Endothelial cell of umbilical vein (primary cell): ENCODE measurements at regions not wholly inside any gene's neighbourhood (a gene's known extent, or its start where the extent isn't known, plus 50 kb on each side); places are given as distances from the start of the nearest gene placed in this dataset.

Experiments used
- BruUV-seq: library from RNA; stranded (reverse); fragments of 400-500 nt; replicated peaks from 2 replicates; lab custom pipeline; 2021; lab: Mats Ljungman, UMichigan
- CTCF ChIA-PET: fragments of 300-600, 350-600 bp; sonication (Branson Sonifier 250); formaldehyde crosslinking; loops from one replicate; lab custom pipeline; 2021; ENCODE audit warnings: antibody characterized with exemption, inconsistent platforms; lab: Charles Lee
- POLR2A ChIA-PET: fragments of 300-600, 350-600 bp; sonication (Branson Sonifier 250); formaldehyde crosslinking; loops from one replicate; lab custom pipeline; 2021; ENCODE audit warnings: antibody characterized with exemption, inconsistent platforms; lab: Charles Lee
- DNase-seq: peaks from one replicate; pipeline ENCODE4 v3.0.0-alpha.2; 2011; ENCODE audit warnings: low read depth, low spot score
- FAIRE-seq: peaks from 2 replicates; lab custom pipeline; 2011; peaks lifted over from hg19 to GRCh38; lab: Jason Lieb, UNC
- H2AFZ ChIP-seq: 2 replicates; pipeline ENCODE4 v1.6.0; 2012; ENCODE audit warnings: low read depth, low read length, control low read depth, inconsistent platforms
- H3K27ac ChIP-seq: 2 replicates; pipeline ENCODE4 v1.5.1; 2011; ENCODE audit warnings: low read depth, mild to moderate bottlenecking, control low read depth, low read length, moderate library complexity; ENCODE audit not compliant: insufficient read depth
- H3K27me3 ChIP-seq, 2 experiments: 2 replicates each; pipeline versions ENCODE4 v1.6.0 to v1.6.1; 2011; ENCODE audit warnings: low read length in 2 of 2, mixed read lengths in 1 of 2; ENCODE audit not compliant: control insufficient read depth in 2 of 2, insufficient read depth in 2 of 2
- H3K36me3 ChIP-seq, 2 experiments: 2 replicates in 1 of 2; 3 replicates in 1 of 2; pipeline ENCODE4 v1.5.1; 2011; ENCODE audit warnings: low read length in 2 of 2, mild to moderate bottlenecking in 1 of 2, moderate library complexity in 1 of 2; ENCODE audit not compliant: control insufficient read depth in 2 of 2, insufficient read depth in 2 of 2; ENCODE audit errors: extremely low read depth in 1 of 2
- H3K4me1 ChIP-seq: 3 replicates; pipeline ENCODE4 v1.5.1; 2011; ENCODE audit warnings: mild to moderate bottlenecking, low read length; ENCODE audit not compliant: control insufficient read depth, insufficient read depth; ENCODE audit errors: extremely low read depth
- H3K4me2 ChIP-seq: 2 replicates; pipeline ENCODE4 v1.6.1; 2011; ENCODE audit warnings: low read length, control low read depth, mixed read lengths; ENCODE audit not compliant: insufficient read depth
- H3K4me3 ChIP-seq, 3 experiments: fragments of 200-600 bp in 1 of 3; sonication (generic), shearing (Covaris generic) in 1 of 3; replicated peaks in 1 of 3; 2 replicates each; pipeline ENCODE4 v1.5.1; 2011 to 2016; ENCODE audit warnings: control low read depth in 3 of 3, low read length in 3 of 3, mild to moderate bottlenecking in 2 of 3, inconsistent platforms in 1 of 3, low read depth in 1 of 3, moderate library complexity in 1 of 3; ENCODE audit not compliant: insufficient read depth in 1 of 3
- H3K79me2 ChIP-seq: 2 replicates; pipeline ENCODE4 v1.6.0; 2012; ENCODE audit warnings: low read length, inconsistent platforms; ENCODE audit not compliant: control insufficient read depth, insufficient read depth
- H3K9ac ChIP-seq: replicated peaks from 2 replicates; pipeline ENCODE3; 2011; ENCODE audit warnings: low read length, control low read depth; ENCODE audit not compliant: insufficient read depth; ENCODE audit errors: extremely low read depth
- H3K9me1 ChIP-seq: replicated peaks from 3 replicates; pipeline ENCODE4 v1.6.0; 2011; ENCODE audit warnings: mild to moderate bottlenecking, low read length; ENCODE audit not compliant: control insufficient read depth, insufficient read depth; ENCODE audit errors: extremely low read depth
- H3K9me3 ChIP-seq: replicated peaks from 2 replicates; pipeline ENCODE4 v1.5.1; 2012; ENCODE audit warnings: low read length, inconsistent platforms; ENCODE audit not compliant: control insufficient read depth, insufficient read depth
- H4K20me1 ChIP-seq: replicated peaks from 2 replicates; pipeline ENCODE3; 2011; ENCODE audit warnings: mild to moderate bottlenecking, low read length; ENCODE audit not compliant: control insufficient read depth, insufficient read depth; ENCODE audit errors: extremely low read depth
- EZH2 ChIP-seq: IDR thresholded peaks from 2 replicates; pipeline ENCODE4 v1.6.1; 2012; ENCODE audit warnings: borderline replicate concordance, low read depth, mild to moderate bottlenecking, moderate library complexity, low read length, inconsistent platforms; ENCODE audit not compliant: severe bottlenecking
- FOS ChIP-seq: IDR thresholded peaks from 2 replicates; pipeline ENCODE4 v1.6.1; 2011; ENCODE audit warnings: mild to moderate bottlenecking, low read length, moderate library complexity, borderline replicate concordance; ENCODE audit not compliant: insufficient read depth
- GATA2 ChIP-seq: IDR thresholded peaks from 2 replicates; pipeline ENCODE4 v1.7.0; 2011; ENCODE audit warnings: low read depth, mild to moderate bottlenecking, moderate library complexity, mixed read lengths, low read length; ENCODE audit not compliant: insufficient read length, insufficient read depth
- JUN ChIP-seq: IDR thresholded peaks from 2 replicates; pipeline ENCODE4 v1.6.1; 2011; ENCODE audit warnings: borderline replicate concordance, low read depth; ENCODE audit not compliant: insufficient read length, insufficient read depth
- MYC ChIP-seq: IDR thresholded peaks from one replicate; pipeline ENCODE4 v1.6.1; 2011; ENCODE audit warnings: mild to moderate bottlenecking, low read depth, low read length
- POLR2A ChIP-seq: IDR thresholded peaks from 2 replicates; pipeline ENCODE4 v1.6.1; 2012; ENCODE audit warnings: low read depth, mild to moderate bottlenecking, control low read depth, low read length
- POLR2AphosphoS5 ChIP-seq: IDR thresholded peaks from 2 replicates; pipeline ENCODE4 v1.6.1; 2012; ENCODE audit warnings: low read depth, mild to moderate bottlenecking, control low read depth, low read length, moderate library complexity; ENCODE audit not compliant: insufficient read depth
- dilution Hi-C: fragments of 300-500 bp; cut with MboI; formaldehyde crosslinking; loops from one replicate; pipeline ENCODE4 v1.15.0; 2019; ENCODE audit warnings: low sequenced_read_pairs; ENCODE audit not compliant: extremely low pct_ligation_motif_present
- intact Hi-C: fragments of 100-400 bp; cut with micrococcal nuclease; formaldehyde crosslinking; loops from one replicate; pipeline ENCODE4 v1.10.0; 2022
- TF ChIP-seq, protein P1 (sequence below): IDR thresholded peaks from 2 replicates; pipeline ENCODE4 v1.6.1; 2011; ENCODE audit not compliant: insufficient read depth, insufficient read length
- TF ChIP-seq, protein P2 (sequence below), 2 donors: IDR thresholded peaks; 1 replicate in 1 of 2; 2 replicates in 1 of 2; pipeline ENCODE4 v1.5.1; 2011; ENCODE audit warnings: low read length in 2 of 2, mild to moderate bottlenecking in 2 of 2, moderate library complexity in 2 of 2, control low read depth in 1 of 2, inconsistent platforms in 1 of 2, low read depth in 1 of 2; ENCODE audit not compliant: insufficient read depth in 1 of 2; ENCODE audit errors: extremely low read depth in 1 of 2

DNA sequence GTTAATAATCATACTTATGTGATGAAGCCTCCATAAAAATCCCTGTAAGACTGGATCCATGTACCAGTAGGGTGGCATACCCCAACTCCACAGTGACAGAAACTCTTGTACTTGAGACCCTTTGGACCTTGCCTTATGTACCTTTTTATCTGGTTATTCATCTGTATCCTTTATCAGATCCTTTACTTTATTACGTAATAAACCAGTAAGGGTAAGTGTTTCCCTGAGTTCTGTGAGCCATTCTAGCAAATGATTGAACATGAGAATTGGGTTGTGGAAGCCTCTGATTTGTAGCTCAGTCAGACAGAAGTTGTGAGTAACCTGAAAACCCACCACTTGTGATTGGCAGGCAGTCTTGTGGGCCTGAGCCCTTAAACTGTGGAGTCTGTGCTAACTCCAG lies 229.7 kb downstream of the FOXA2 start:
- H3K9me3 ChIP-seq = no peaks in the 10 kb centered on the region
- no peak for TF ChIP-seq MYC
- TF ChIP-seq JUN = no peak
- TF ChIP-seq GATA2 = no peak
- TF ChIP-seq POLR2A = no peak
- TF ChIP-seq, protein P1, sequence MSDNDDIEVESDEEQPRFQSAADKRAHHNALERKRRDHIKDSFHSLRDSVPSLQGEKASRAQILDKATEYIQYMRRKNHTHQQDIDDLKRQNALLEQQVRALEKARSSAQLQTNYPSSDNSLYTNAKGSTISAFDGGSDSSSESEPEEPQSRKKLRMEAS = no peak
- TF ChIP-seq POLR2AphosphoS5 = no peak
- TF ChIP-seq, protein P2, sequence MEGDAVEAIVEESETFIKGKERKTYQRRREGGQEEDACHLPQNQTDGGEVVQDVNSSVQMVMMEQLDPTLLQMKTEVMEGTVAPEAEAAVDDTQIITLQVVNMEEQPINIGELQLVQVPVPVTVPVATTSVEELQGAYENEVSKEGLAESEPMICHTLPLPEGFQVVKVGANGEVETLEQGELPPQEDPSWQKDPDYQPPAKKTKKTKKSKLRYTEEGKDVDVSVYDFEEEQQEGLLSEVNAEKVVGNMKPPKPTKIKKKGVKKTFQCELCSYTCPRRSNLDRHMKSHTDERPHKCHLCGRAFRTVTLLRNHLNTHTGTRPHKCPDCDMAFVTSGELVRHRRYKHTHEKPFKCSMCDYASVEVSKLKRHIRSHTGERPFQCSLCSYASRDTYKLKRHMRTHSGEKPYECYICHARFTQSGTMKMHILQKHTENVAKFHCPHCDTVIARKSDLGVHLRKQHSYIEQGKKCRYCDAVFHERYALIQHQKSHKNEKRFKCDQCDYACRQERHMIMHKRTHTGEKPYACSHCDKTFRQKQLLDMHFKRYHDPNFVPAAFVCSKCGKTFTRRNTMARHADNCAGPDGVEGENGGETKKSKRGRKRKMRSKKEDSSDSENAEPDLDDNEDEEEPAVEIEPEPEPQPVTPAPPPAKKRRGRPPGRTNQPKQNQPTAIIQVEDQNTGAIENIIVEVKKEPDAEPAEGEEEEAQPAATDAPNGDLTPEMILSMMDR (IDR thresholded peaks at IDR 0.05; ENCODE audit: extremely low read depth in 1 of 2, insufficient read depth in 1 of 2, low read depth in 1 of 2, low read length in 2 of 2) = no peak
- CTCF ChIA-PET = interaction anchor here (1.9 kb wide), 1 partner anchor 20 kb away, joined by 5 read pairs; no protein-coding TSS in a partner anchor
- no TSS peak for BruUV-seq
- H2AFZ ChIP-seq = no peak overlapping the region
- H3K4me1 ChIP-seq = no peaks in the 10 kb centered on the region
- DNase-seq = no peak
- POLR2A ChIA-PET = no interaction called here
- H3K4me2 ChIP-seq = no peak overlapping the region
- no peak for FAIRE-seq
- H3K4me3 ChIP-seq = no peak overlapping the region
- dilution Hi-C loops = no loop called here
- H3K9ac ChIP-seq = no peak overlapping the region
- no peaks in the 10 kb centered on the region for H3K36me3 ChIP-seq
- intact Hi-C loops = no loop called here
- H3K27me3 ChIP-seq = no peaks in the 10 kb centered on the region
- no peaks in the 10 kb centered on the region for H3K79me2 ChIP-seq
- H3K9me1 ChIP-seq = no peaks in the 10 kb centered on the region
- no peaks in the 10 kb centered on the region for H4K20me1 ChIP-seq
- H3K27ac ChIP-seq = no peak overlapping the region

DNA sequence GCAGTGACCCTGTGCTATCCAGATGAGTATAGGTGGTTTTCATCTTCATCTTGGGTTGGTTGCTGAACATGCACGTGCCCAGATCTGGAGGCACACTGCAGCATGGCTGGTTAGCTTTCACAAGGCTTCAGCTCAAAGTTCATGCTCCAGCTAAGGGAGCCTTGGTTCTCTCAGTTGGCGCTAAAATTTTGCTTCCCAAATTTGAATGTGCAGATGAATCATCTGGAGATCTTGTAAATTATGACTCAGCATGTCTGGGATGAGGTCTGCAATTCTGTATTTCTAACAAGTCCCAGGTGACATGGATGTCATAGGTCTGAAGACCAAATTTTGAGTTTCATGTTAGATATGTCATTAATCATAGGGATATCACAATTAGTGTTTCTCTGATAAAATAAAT lies 230.8 kb downstream of the FOXA2 start:
- H2AFZ ChIP-seq = no peak overlapping the region
- no TSS peak for BruUV-seq
- H3K36me3 ChIP-seq = no peaks in the 10 kb centered on the region
- H3K9me3 ChIP-seq = no peaks in the 10 kb centered on the region
- no peak overlapping the region for H3K4me3 ChIP-seq
- dilution Hi-C loops (no loop called here), intact Hi-C loops (no loop called here)
- H3K4me2 ChIP-seq = no peak overlapping the region
- ChIA-PET CTCF (interaction anchor here (0.9 to 1.9 kb wide), 3 partner anchors 15 to 327 kb away, joined by 3 to 5 read pairs (median 3); no protein-coding TSS in a partner anchor), POLR2A (no interaction called here)
- no peak overlapping the region for H3K27ac ChIP-seq
- no peaks in the 10 kb centered on the region for H3K79me2 ChIP-seq
- H4K20me1 ChIP-seq = no peaks in the 10 kb centered on the region
- no peaks in the 10 kb centered on the region for H3K9me1 ChIP-seq
- TF ChIP-seq, protein P2 (IDR thresholded peaks at IDR 0.05; ENCODE audit: extremely low read depth in 1 of 2, insufficient read depth in 1 of 2, low read depth in 1 of 2, low read length in 2 of 2) = no peak
- no peak for TF ChIP-seq EZH2
- no peak for TF ChIP-seq POLR2AphosphoS5
- TF ChIP-seq GATA2 = no peak
- no peak for TF ChIP-seq JUN
- TF ChIP-seq MYC = no peak
- TF ChIP-seq POLR2A = no peak
- TF ChIP-seq FOS = no peak
- TF ChIP-seq, protein P1 = no peak
- no peaks in the 10 kb centered on the region for H3K27me3 ChIP-seq
- no peak overlapping the region for H3K9ac ChIP-seq
- FAIRE-seq = no peak
- no peak for DNase-seq
- no peaks in the 10 kb centered on the region for H3K4me1 ChIP-seq
